ENCODE measurements at regions not wholly inside any gene's neighbourhood (a gene's known extent, or its start where the extent isn't known, plus 50 kb on each side); places are given as distances from the start of the nearest gene placed in this dataset.

GRCh38 chr2:37561615-37562569, 109.5 kb downstream of the CDC42EP3 start (continued):
- TF ChIP-seq AFF1 (IDR thresholded peaks at IDR 0.05; ENCODE audit: low read depth in 1 of 2, partially characterized antibody in 2 of 2) = peak; percentile 36 to 67
- peak; percentile 48; the same call in 1 of the 2 replicates for TF ChIP-seq ERF (CRISPR knock-in tag; IDR thresholded peaks at IDR 0.05)
- TF ChIP-seq SNAPC5 (CRISPR knock-in tag; IDR thresholded peaks at IDR 0.05) = no peak
- peak in 1 of 2 experiments; percentile 57; a peak in 2 of 4 replicates for TF ChIP-seq ARNT (IDR thresholded peaks at IDR 0.05)
- TF ChIP-seq POLR2AphosphoS2 (IDR thresholded peaks at IDR 0.05; ENCODE audit: low read length) = no peak
- peak in 1 of 2 experiments; percentile 45; a peak in 1 of 4 replicates for TF ChIP-seq ZNF318 (IDR thresholded peaks at IDR 0.05; ENCODE audit: borderline replicate concordance in 1 of 2, low read depth in 1 of 2)
- TF ChIP-seq NCOR1 (IDR thresholded peaks at IDR 0.05) = peak; percentile 71
- TF ChIP-seq SP1 (CRISPR knock-in tag; IDR thresholded peaks at IDR 0.05) = no peak; the same call in 1 of the 2 replicates
- TF ChIP-seq TRIM25 (IDR thresholded peaks at IDR 0.05; ENCODE audit: borderline replicate concordance) = no peak
- TF ChIP-seq NR2C2 (CRISPR knock-in tag; IDR thresholded peaks at IDR 0.05) = no peak
- peak; percentile 66 for TF ChIP-seq NR2C2 (tag; IDR thresholded peaks at IDR 0.05)
- no peak for TF ChIP-seq PHF20 (IDR thresholded peaks at IDR 0.05; ENCODE audit: partially characterized antibody)

Data from K562 (cell line).